PC-9 (cell line): ENCODE measurements at regions not wholly inside any gene's neighbourhood (a gene's known extent, or its start where the extent isn't known, plus 50 kb on each side); places are given as distances from the start of the nearest gene placed in this dataset.

ENCODE experiments used
- CTCF ChIP-seq: fragments of 200-600 bp; sonication (generic); conservative IDR thresholded peaks from 2 replicates; pipeline ENCODE4 v1.6.1; 2017; ENCODE audit warnings: mixed run types, antibody characterized with exemption, mild to moderate bottlenecking, moderate library complexity
- EZH2 ChIP-seq: fragments of 200-600 bp; sonication (generic); IDR thresholded peaks from 2 replicates; pipeline ENCODE4 v1.8.0; 2017; ENCODE audit warnings: antibody characterized with exemption, low read depth

DNA sequence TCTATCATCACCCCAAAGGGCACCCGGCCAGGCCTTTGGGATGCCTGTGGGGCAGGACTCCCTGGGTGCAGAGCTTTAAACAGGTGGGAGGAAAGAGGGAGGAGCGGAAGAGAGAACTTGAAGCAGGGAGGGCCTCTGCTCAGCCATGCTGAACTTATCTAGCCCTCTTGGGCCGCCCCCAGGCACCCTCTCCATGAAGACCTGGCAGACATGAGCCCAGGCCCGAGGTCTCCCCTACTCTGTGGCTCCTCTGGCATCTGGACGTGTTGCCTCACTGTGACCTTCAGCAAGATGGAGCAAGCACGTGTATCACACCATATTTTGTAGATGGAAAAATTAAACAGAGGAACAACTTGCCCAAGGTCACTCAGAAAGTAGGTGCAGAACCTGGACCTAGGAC is 711.4 kb downstream of the MATN1 start:
- no peak for TF ChIP-seq CTCF
- no peak for TF ChIP-seq EZH2
